ENCODE measurements at regions not wholly inside any gene's neighbourhood (a gene's known extent, or its start where the extent isn't known, plus 50 kb on each side); places are given as distances from the start of the nearest gene placed in this dataset.

DNA sequence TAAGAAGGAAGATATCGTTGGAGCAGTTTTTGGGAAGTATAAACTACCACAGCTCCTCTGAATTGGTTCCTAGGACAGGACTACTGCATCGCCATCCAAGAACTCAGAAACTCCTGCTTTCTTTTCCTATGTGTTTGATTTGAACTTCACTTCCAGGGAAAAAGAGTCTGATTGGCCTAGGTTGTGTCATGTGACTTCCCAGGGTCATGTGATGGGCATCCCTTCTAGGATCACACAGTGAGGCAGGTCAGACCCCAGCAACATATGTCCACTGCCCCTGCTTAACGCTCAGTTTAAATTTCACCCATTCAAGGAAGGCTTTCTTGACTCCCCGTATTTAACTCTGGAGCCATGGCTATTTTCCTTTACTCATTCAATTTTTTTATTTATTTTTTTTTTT lies 445.2 kb upstream of the SALL1 start:
- in situ Hi-C loops (cut with MboI; ENCODE audit: low pct_ligation_motif_present in 1 of 4, low pct_unique_long_range_greater_than_20kb in 1 of 4, low sequenced_read_pairs in 3 of 4) = no loop called here

GRCh38 chr16:51592535-51593300 lies 441.6 kb upstream of the SALL1 start:
- no peaks in the 10 kb centered on the region for H3K27me3 ChIP-seq
- no peak overlapping the region for H3K4me3 ChIP-seq
- 63 to 64% methylated on average over 9 of the region's 9 CpGs for WGBS, 2 donors (ENCODE audit: low coverage in 1 of 2)
- TF ChIP-seq POLR2A (IDR thresholded peaks at IDR 0.05) (no peak), CTCF (IDR thresholded peaks at IDR 0.05) (no peak), EP300 (IDR thresholded peaks at IDR 0.05; ENCODE audit: low read depth) (no peak)
- no peaks in the 10 kb centered on the region for H3K36me3 ChIP-seq
- in situ Hi-C loops (cut with MboI; ENCODE audit: low pct_ligation_motif_present in 1 of 4, low pct_unique_long_range_greater_than_20kb in 1 of 4, low sequenced_read_pairs in 3 of 4) = no loop called here
- H3K9me3 ChIP-seq = no peaks in the 10 kb centered on the region
- H3K4me1 ChIP-seq = no peaks in the 10 kb centered on the region
- H3K27ac ChIP-seq = no peak overlapping the region
- intact Hi-C loops (cut with DNase I; ENCODE audit: low total_unique reads) = no loop called here
- DNase-seq = no peak

More for the DNA sequence above, 445.2 kb upstream of the SALL1 start:
- no peak for TF ChIP-seq CTCF (IDR thresholded peaks at IDR 0.05)
- TF ChIP-seq POLR2AphosphoS5 (IDR thresholded peaks at IDR 0.05) = no peak
- no peak for TF ChIP-seq POLR2A (IDR thresholded peaks at IDR 0.05)
- TF ChIP-seq EP300 (IDR thresholded peaks at IDR 0.05; ENCODE audit: low read depth) = no peak
- DNase-seq = no peak
- intact Hi-C loops (cut with DNase I; ENCODE audit: low total_unique reads) = no loop called here
- Histone ChIP-seq H3K27ac (no peak overlapping the region), H3K27me3 (no peaks in the 10 kb centered on the region), H3K36me3 (no peaks in the 10 kb centered on the region), H3K9me3 (no peaks in the 10 kb centered on the region), H3K4me3 (no peak overlapping the region), H3K4me1 (no peaks in the 10 kb centered on the region)
- 83 to 92% methylated on average over 1 to 4 of the region's 4 CpGs for WGBS, 2 donors (ENCODE audit: low coverage in 1 of 2)

GRCh38 chr16:51592001-51592501 lies 441.0 kb upstream of the SALL1 start:
- H3K27ac ChIP-seq = no peak overlapping the region
- 2 to 20% methylated on average over 9 of the region's 9 CpGs for WGBS, 2 donors (ENCODE audit: low coverage in 1 of 2)
- in situ Hi-C loops (cut with MboI; ENCODE audit: low pct_ligation_motif_present in 1 of 4, low pct_unique_long_range_greater_than_20kb in 1 of 4, low sequenced_read_pairs in 3 of 4) = no loop called here
- H3K36me3 ChIP-seq = no peaks in the 10 kb centered on the region
- TF ChIP-seq EP300 (IDR thresholded peaks at IDR 0.05; ENCODE audit: low read depth) (no peak), POLR2A (IDR thresholded peaks at IDR 0.05) (no peak)
- H3K4me3 ChIP-seq = no peak overlapping the region
- no peaks in the 10 kb centered on the region for H3K27me3 ChIP-seq
- no peak for DNase-seq
- H3K4me1 ChIP-seq = no peaks in the 10 kb centered on the region
- intact Hi-C loops (cut with DNase I; ENCODE audit: low total_unique reads) = no loop called here
- no peaks in the 10 kb centered on the region for H3K9me3 ChIP-seq

GRCh38 chr16:51591480-51591879 lies 440.4 kb upstream of the SALL1 start:
- H3K27me3 ChIP-seq = no peaks in the 10 kb centered on the region
- intact Hi-C loops (cut with DNase I; ENCODE audit: low total_unique reads) = no loop called here
- DNase-seq = no peak
- H3K4me3 ChIP-seq = no peak overlapping the region
- in situ Hi-C loops (cut with MboI; ENCODE audit: low pct_ligation_motif_present in 1 of 4, low pct_unique_long_range_greater_than_20kb in 1 of 4, low sequenced_read_pairs in 3 of 4) = no loop called here
- no peaks in the 10 kb centered on the region for H3K9me3 ChIP-seq
- WGBS, 2 donors (ENCODE audit: low coverage in 1 of 2) = 17% methylated on average over 2 of the region's 2 CpGs; no CpG with 5 or more reads in 1 of the 2 donors
- no peak overlapping the region for H3K27ac ChIP-seq
- no peaks in the 10 kb centered on the region for H3K4me1 ChIP-seq
- no peak for TF ChIP-seq EP300 (IDR thresholded peaks at IDR 0.05; ENCODE audit: low read depth)
- TF ChIP-seq POLR2A (IDR thresholded peaks at IDR 0.05) = no peak
- no peak for TF ChIP-seq CTCF (IDR thresholded peaks at IDR 0.05)
- TF ChIP-seq POLR2AphosphoS5 (IDR thresholded peaks at IDR 0.05) = no peak
- H3K36me3 ChIP-seq = no peaks in the 10 kb centered on the region

Measured in transverse colon (tissue), 4 donors.